ENCODE measurements at regions not wholly inside any gene's neighbourhood (a gene's known extent, or its start where the extent isn't known, plus 50 kb on each side); places are given as distances from the start of the nearest gene placed in this dataset.

DNA sequence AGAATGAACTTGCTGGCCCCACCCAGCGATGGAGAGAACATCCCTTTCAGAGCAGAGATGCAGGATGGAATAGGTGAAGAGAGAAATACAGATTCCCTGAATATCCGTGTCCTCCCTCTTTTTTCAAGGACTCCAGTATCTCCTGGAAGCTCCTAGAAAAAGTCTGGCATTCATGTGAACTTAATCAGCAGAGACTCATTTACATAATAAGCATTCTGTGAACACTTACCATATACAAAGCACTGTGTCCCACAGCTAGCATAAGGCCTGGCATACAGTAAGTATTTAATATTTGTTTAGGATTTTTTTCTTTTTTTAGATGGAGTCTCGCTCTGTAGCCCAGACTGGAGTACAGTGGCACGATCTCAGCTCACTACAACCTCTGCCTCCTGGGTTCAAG lies 208.5 kb upstream of the RPL38 start:
- no peak for DNase-seq

DNA sequence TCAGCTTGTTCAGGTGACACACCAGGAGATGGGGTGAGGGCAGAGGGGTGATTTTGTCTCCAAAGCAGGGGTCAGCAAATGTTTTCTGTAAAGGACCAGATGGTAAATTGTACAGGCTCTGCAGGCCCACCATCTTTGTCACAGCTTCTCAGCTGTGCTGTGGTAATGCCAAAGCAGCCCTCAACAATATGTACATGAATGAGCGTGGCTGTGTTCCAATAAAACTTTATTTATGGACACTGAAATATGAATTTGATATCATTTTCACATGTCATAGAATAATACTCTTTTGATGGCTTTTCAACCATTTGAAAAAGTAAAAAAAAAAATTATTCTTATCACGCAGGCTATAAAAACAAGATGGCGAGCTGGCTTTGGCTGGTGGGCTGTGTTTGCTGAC lies 206.4 kb upstream of the RPL38 start:
- no peak for DNase-seq

DNA sequence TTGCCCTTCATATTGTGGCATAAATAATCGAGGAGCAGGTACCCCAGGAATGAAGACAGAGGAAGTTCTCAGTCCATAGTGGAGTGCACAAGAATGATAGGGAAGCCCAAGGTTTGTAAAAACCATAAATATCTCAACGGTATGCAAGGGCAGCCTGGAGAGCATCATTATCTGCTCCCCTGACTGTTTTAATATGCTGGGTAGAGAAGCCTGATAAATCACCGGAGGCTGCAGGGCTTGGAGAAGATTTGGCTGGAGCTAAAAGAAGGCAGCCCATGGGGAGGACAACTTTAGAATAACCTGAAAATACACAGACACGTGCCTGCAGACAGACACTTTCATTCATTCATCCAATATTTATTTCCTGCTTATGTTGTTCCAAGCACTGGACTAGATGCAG lies 205.2 kb upstream of the RPL38 start:
- no peak for DNase-seq

DNA sequence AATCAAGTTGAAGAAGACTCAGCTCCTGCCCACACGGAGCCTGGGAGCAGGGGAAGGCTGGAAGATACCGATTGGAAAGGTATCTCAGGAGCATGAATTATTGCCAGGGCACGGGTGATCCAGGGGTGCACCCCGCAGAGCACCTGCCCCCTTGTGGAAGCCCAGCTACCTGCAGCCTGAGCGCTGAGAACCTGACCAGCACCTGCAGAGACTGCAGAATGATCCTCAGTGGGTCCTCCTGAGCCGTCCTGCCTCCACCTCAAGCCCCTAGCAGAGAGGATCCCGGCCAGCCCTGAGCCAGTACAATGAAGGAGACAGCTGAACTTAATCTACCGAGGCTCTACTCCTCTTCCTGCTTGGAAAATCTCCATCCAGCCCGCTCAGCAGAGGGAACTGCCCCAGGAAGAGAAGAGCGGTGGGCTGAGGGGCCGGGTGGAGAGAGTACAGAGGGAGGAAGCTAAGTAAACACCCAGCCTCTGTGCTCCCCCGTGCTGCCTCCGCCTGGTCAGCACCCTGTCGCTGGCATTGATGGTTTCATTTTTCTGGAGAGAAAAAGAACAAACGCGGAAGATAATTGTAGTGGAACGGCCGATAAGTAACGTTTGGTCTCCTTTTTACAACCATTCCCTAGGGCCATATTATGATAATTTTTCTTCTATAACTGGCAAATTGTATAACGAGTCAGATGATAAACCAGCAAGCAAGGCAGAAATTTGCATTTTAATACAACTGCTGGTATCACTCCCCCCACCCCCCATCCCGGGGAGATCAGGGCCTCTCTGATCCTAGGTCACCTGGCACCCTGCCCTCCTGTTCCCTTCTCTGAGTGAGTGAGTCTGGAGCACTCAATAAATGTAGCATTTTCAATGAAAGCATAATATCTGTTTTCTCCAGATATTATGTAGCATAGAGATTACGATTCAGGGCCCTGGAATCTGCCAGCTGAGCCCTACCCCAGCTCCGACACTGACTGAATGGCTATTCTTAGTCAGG lies 204.5 kb upstream of the RPL38 start:
- DNase-seq, result peak; percentile 39

DNA sequence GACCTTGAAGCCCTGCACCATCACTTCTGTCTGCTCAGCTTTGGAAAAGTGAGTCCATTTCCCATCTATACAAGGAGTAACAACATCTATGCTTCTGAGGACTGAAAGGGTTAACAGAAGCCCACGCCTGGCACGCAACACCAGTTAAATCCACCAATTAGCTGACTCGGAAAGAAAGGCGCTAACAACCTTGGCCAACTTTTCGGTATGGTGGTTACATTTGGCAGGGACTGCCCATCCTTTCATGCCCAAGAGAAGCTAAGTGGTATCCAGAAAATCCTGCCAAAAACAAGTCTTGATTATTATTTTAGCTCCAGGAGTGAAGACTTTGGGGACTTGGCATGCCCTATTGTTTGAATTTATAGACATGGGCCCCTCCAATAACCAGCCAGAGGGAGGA lies 202.3 kb upstream of the RPL38 start:
- no peak for DNase-seq

DNA sequence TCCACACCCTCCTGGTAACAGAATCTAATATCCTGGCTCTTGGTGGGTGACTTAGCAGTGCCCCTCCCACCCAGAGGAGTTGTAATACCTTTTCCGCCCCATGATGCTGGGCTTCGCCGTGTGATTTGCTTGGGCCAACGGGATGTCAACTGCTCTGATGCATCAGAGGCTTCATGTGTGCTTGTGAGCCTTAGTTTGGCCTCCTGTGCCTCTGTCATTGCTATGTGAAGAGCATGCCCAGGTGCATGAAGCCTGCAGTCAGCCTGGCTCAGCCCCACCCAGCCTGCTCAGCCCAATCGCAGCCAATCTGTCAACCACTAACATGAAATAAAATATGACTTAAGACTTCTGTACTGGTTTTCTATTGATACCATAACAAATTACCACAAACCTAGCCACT lies 201.2 kb upstream of the RPL38 start:
- no peak for DNase-seq

DNA sequence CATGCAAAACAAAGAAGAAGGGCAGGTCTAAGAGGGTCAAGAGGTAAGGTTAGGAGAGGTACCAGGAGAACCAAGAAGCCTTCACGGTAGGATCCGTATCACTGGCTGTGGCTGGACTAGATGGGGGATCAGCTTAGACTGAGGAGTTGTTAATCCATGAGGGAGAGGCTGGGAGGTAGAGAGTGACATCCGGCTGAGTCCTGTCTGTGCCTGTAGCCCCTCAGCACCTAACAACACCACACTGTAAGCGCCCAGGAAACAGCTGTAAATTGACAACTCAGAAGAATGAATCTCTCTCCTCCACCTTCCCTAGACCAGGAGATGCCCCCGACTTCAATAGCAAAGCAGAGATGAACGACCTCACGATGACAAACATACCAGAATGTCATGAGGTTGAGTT lies 199.4 kb upstream of the RPL38 start:
- DNase-seq, result no peak

DNA sequence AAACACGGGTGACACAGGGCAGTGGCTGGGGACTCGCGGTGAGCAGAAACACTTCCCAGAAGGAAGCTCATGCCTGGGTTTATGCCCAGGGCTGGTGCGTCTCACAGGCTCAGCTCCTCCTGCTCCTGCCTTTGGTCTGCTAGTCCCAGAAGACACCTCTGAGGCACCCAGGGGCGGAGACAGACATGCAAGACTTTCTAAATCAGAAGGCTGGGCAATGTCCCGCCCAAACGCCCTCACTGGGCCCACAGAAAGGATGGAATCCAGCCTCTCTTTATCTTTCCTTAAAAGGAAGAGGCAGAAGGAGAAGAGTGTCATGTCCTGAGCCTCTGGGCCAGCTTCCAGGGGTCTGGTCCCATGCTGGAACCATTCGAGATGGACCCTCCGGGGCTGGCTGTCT lies 197.7 kb upstream of the RPL38 start:
- DNase-seq, result no peak

DNA sequence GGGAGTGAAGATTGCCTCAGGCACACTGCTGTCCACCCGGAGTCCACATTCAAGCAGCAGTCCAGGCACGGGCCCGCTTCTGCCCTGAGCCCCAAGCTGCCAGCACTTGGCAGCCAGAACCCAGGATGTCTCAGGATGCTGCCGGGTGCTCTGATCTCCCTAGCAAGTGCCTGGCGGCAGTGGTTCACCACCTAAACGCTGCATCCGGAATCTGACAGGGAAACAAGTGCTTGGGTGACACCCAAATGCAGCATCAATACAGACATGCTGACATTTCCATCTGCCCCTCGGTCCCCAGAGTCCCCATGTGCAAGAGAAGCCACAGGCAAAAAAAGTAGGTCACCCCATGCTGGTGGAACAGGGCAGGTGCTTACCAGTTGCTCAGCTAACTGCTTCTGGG lies 197.1 kb upstream of the RPL38 start:
- no peak for DNase-seq

DNA sequence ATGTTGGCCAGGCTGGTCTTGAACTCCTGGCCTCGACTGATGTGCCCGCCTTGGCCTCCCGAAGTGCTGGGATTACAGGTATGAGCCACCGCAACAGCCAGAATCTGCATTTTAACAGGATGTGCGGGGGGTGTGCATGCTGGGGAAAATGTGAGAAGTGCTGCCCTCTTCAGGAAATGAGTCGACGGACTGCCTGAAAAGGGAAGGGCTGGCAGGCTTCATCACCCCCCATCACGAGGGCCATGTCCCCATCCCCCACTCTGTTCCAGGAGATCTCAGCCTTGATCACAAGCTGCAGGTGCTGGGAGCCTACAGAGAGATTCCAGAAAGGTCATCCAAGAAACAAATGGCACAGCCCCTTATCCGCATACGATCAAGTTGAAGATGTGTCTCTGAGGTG lies 195.3 kb upstream of the RPL38 start:
- no peak for DNase-seq

DNA sequence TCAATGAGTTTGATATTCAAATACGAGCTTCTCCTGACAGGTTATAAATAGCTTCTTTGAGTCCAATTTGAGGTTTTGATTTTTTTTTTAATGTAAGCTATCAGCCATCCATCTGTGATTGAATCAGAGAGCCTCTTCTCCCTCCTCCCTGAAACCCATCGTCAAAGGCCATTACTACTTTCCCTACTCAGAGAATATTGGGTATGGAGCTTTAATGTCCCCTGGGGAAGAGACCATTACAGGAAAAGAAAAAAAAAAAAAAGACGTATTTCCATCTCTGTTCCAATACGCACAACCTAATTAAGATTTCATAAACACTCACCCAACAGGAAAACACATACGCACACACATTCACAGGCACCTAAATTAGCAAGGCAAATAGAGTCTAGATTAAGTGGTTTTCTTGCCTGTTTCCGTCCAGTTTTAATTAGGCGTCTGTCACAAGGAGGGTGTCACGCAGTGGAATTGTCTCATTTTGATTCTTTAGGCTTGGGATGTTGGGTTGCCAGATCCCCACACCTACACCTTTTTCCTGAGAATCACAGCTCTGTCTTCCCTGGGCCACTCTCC lies 194.3 kb upstream of the RPL38 start:
- no peak for DNase-seq

DNA sequence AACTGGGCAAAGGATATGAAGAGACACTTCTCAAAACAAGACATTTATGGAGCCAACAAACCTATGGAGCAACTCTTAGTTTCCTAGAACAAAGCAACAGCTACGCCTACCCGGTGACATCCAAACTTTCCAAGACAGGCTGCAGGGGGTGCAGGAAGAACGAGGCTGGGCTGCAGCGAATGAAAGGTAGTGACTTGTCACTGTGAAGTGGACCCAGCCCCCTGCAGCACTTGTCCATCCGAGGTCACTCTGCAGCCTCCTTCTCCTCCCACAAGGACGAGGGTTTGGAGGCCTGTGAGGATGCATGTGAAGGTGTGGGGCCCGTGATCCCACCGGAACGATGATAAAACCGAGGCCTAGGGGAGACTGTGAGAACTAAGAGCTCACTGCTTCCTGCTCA lies 192.6 kb upstream of the RPL38 start:
- DNase-seq, result no peak

DNA sequence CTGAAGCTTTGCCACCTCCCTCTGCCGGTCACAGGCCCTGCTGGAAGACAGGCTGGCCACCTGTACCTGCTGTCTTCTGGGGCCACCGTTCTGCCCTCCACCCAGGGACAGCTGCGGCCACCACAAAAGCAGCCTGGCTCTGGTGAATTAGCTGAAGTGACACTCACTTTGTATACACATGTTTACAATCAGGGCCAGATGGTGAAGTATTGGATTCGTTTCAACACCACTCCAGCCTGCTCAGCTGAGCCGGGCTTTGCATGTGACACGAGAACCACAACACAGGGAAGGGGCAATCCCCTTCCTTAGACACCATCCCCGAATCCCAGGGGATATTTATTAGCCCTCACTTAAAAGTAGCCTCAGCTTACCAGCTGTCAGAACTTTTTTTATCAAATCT lies 191.5 kb upstream of the RPL38 start:
- no peak for DNase-seq

DNA sequence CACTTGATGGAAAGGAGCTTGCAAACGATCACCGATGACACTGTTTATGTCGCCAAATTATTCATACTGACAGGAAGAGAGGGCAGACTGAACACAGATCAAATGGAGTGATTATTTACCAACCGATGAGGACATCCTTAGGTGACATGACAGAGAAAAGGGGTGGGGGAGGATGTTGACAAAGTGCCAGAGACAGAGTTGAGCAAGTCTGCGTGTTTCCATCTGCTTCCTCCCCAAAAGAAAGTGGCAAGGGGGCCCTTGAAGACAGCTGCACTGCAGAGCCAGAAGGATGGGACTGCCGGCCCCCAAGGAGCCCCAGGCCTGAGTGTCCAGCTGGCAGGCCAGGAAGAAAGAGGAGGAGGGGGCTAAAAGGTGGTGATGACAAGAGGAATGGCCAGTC lies 191.0 kb upstream of the RPL38 start:
- no peak for DNase-seq

DNA sequence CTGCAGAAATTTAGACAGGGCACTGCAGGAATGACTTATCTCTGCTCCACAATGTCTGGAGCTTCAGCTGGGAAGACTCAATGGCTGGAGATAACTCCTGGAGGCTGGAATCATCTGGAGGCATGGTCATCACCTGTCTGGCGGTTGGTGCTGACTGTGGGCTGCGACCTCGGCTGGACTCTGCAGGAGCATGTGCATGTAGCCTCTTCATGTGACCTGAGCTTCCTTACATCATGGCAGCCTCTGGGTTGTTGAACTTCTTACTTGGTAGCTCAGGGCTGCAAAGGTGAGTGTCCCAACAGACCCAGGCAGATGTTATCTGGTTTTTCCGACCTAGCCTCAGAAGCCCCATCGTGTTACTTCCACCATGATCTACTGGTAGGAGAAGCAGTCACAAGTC lies 188.2 kb upstream of the RPL38 start:
- no peak for DNase-seq

DNA sequence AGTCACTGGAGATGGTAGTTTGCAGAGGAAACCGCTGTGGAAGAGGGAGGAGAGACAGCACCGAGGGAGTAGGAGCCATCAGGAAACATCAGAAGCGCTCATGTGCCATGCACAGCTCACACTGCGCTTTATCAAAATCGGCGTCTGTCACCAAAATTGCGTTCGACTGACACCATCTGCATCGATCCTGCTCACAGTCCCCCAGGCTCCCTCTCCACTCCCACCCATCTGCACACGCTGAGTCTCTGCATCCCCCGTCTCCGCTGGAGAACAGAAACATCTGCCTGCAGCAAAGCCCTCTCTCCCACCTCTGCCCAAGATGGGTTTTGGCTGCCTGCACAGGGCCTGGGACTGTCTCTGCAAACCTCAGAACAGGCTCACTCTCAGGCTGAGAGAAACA lies 187.5 kb upstream of the RPL38 start:
- DNase-seq, result no peak

DNA sequence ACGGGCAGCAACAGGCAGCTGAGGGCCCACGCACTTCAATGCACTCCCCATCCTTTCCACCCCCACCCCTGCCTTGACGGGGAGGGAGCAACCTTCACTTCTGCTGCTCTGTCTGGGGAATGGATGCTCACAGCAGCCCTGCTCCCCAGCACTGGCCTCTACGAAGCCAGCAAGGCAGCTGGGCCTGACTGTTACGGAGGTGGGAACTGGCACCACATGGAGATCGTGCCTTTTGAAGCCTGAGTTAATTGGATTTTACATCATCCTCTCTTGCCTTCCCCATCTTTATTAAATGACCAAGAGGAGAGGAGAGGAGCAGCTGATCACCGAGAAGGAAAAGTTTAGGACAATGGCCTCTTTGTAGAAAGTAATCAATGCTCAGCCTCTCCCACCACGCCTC lies 187.0 kb upstream of the RPL38 start:
- no peak for DNase-seq

DNA sequence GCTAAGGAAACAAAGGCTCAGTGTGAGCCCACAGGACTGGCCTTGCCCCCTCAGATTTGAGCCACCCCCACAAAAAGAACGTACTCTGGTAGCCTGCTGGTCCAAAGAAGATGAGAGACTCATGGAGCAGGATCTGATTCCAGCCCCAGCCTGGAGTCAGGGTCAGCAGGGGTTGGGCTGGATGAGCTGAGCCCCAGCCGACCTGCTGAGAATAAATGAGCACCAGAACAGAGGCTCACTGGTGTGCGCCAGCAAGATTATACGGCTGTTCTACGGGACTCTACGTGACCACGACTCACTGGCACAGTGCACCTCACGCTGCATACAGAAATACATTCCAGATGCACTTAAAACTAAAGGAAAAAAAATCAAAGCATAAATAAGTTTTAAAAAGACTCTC lies 186.0 kb upstream of the RPL38 start:
- DNase-seq, result no peak

DNA sequence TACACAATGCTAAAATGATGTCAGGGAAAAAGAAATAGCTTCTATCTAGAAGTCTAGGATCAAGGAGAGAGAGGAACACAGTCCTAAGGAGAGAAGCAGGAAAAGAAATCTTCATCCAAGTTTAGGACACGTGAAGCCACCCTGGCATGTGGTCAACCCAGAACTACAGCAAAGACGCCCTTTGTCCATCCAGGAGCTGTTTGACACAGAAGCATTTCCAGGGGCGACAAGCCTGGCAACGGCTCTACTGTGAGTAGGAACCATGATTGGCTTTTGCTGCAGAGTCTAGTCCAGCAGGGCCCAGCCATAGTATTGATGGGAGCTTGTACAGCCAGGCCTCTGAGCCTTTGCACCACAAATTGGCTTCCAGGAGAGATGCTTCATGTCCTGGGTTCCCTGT lies 185.4 kb upstream of the RPL38 start:
- no peak for DNase-seq

DNA sequence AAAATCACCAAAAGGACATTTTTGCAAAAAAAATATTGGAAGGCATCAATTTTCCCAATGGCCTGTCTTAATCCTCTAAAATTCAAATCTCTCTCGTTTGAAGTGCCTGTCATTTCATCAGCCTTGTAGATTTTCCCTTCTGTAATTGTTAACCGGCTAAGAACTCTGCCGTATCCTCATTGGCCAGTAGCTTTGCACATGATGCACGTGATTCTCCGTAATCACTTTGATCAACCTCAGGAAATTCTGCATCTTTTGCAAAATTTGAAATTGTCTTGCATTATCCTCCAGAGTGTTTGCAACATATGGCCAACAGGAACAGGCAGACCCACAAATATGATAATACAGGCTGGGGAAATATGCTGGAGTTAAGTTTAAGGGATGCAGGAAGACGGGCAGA lies 184.2 kb upstream of the RPL38 start:
- no peak for DNase-seq

DNA sequence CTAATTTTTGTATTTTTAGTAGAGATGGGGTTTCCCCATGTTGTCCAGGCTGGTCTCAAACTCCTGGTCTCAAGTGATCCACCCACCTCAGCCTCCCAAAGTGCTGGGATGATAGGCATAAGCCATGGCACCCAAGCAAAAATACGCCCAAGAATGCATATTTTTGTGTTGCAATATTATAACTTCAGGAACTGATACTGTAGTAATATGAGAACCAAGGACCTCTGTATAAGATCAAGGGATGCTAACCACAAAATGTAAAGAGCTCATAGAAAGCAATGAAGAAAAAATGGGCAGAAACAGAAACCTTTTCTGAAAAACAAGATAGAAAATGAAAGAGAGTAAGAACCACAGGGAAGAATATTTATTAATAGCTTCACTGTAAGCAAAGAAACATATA lies 183.6 kb upstream of the RPL38 start:
- DNase-seq, result no peak

DNA sequence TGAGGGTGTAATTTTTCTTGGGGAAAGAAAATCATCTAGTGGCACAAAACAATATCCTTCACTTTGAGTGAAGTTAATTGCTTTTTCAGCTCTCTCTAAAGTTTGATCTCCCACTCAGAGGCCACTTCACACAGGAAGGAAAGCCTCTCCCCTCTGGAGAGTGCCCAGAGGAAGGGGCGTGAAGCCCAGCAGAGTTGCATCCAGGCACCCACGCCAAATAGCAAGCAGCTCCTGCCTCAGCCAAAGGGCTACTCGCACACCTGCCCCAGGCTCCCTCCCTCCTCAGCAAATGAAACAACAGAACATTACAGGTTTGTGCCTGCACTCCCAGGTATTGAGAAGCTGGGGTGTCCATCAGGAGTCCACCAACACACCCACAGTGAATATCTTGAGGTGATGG lies 183.0 kb upstream of the RPL38 start:
- DNase-seq, result no peak

DNA sequence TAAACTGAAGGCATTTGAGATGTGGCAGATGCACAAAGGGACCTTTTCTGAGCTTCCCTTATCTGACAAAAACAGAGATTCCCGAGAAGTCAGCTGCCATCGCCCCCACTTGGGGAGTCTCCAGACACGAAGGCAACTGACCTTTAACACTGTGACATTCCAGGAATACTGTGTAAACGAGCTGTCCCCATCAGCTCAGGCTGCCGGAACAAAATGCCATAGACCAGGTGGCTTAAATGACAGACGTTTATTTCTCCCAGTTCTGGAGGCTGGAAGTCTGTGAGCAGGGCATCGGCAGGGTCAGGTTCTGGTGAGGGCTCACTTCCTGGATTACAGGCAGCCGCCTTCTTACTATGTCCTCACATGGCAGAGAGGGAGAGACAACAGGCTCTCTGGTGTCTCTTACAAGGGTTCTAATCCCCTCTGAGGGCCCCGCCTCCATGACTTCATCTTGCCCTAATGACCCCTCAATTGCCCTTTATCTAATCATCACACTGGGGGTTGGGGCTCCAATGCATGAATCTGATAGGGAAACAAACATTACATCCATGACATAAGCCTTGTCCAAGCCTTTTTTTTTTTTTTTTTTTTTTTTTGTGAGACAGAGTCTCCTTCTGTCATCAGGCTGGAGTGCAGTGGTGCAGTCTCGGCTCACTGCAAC lies 178.5 kb upstream of the RPL38 start:
- no peak for DNase-seq

DNA sequence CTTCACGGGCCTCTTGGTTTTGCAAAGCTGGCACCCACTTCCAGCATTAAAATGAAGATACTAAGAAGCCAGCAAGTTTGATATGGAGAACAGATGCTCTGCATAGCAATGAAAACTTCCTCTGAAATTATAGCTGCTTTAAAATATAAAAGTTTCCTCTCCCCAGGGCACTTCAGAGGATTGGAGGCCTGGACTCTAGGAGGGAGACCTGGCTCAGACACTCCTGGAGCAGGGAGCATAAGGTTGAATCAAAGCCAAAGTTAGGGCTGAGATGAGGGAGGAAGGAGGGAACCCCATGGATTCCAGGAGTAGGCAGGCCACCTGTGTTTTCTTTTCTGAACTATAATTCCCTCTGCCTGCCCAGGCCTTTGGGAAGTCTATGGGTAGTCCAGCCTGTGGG lies 176.0 kb upstream of the RPL38 start:
- no peak for DNase-seq

All from NCI-H2227 treated with DMSO at 0.1 percent for 48 hours (cell line).